ENCODE measurements at regions not wholly inside any gene's neighbourhood (a gene's known extent, or its start where the extent isn't known, plus 50 kb on each side); places are given as distances from the start of the nearest gene placed in this dataset.
"Not testable (repeated sequence)": the region's sequence is repeated elsewhere in the genome, so short reads cannot be mapped to it uniquely, and the experiment has no call there.

- Mint-ChIP-seq H3K4me3 (ENCODE audit: unreplicated experiment) (no peak overlapping the region), H3K9me3 (ENCODE audit: unreplicated experiment) (peaks cover 3% of the 10 kb centered on the region), H3K36me3 (ENCODE audit: low read depth, unreplicated experiment) (no peaks in the 10 kb centered on the region), H3K27me3 (ENCODE audit: low read depth, unreplicated experiment) (no peaks in the 10 kb centered on the region), H3K4me1 (ENCODE audit: low read depth, unreplicated experiment) (peaks cover 2% of the 10 kb centered on the region), H3K27ac (ENCODE audit: unreplicated experiment) (no peak overlapping the region)
- no peak overlapping the region for H3K27ac ChIP-seq (ENCODE audit: low read depth, low read length)
- TF ChIP-seq EZH2 (IDR thresholded peaks at IDR 0.05; ENCODE audit: insufficient read depth, low read length), result no peak
- TF ChIP-seq CTCF (IDR thresholded peaks at IDR 0.05; ENCODE audit: insufficient read depth, low read depth, low read length), result peak; percentile 71
- no peaks in the 10 kb centered on the region for H4K20me1 ChIP-seq (ENCODE audit: insufficient read depth, low read length)
- H3K9me3 ChIP-seq (ENCODE audit: insufficient read depth, low read depth, low read length), result no peaks in the 10 kb centered on the region
- no peak for FAIRE-seq
- no peaks in the 10 kb centered on the region for H3K4me1 ChIP-seq (ENCODE audit: insufficient read depth, low read length)
- no peaks in the 10 kb centered on the region for H3K27me3 ChIP-seq (ENCODE audit: insufficient read depth, low read length)
- no peak overlapping the region for H3K4me3 ChIP-seq (ENCODE audit: insufficient read depth, low read depth, low read length)
- no peaks in the 10 kb centered on the region for H3K36me3 ChIP-seq (ENCODE audit: insufficient read depth, low read length)
- H3K79me2 ChIP-seq (ENCODE audit: insufficient read depth, low read length), result no peaks in the 10 kb centered on the region
- no peak overlapping the region for H3K4me2 ChIP-seq (ENCODE audit: low read length)
- peak; percentile 26 for DNase-seq (ENCODE audit: low read depth)
- no peak overlapping the region for H3K9ac ChIP-seq (ENCODE audit: low read length)
- no peak overlapping the region for H2AFZ ChIP-seq (ENCODE audit: low read depth, low read length)
Measured at GRCh38 chr6:55069132-55069781, 105.1 kb upstream of the HCRTR2 start.

GRCh38 chr6:55082021-55082420 lies 92.3 kb upstream of the HCRTR2 start:
- Histone ChIP-seq H3K79me2 (ENCODE audit: insufficient read depth, low read length) (no peaks in the 10 kb centered on the region), H3K4me1 (ENCODE audit: insufficient read depth, low read length) (no peaks in the 10 kb centered on the region), H3K9ac (ENCODE audit: low read length) (no peak overlapping the region), H3K27me3 (ENCODE audit: insufficient read depth, low read length) (no peaks in the 10 kb centered on the region), H3K36me3 (ENCODE audit: insufficient read depth, low read length) (no peaks in the 10 kb centered on the region), H3K27ac (ENCODE audit: low read depth, low read length) (no peak overlapping the region), H3K4me2 (ENCODE audit: low read length) (no peak overlapping the region), H2AFZ (ENCODE audit: low read depth, low read length) (no peak overlapping the region), H3K4me3 (ENCODE audit: insufficient read depth, low read depth, low read length) (no peak overlapping the region), H4K20me1 (ENCODE audit: insufficient read depth, low read length) (no peaks in the 10 kb centered on the region), H3K9me3 (ENCODE audit: insufficient read depth, low read depth, low read length) (no peaks in the 10 kb centered on the region)
- Mint-ChIP-seq H3K9me3 (ENCODE audit: unreplicated experiment) (no peaks in the 10 kb centered on the region), H3K36me3 (ENCODE audit: low read depth, unreplicated experiment) (no peaks in the 10 kb centered on the region), H3K4me3 (ENCODE audit: unreplicated experiment) (no peak overlapping the region), H3K4me1 (ENCODE audit: low read depth, unreplicated experiment) (no peaks in the 10 kb centered on the region), H3K27me3 (ENCODE audit: low read depth, unreplicated experiment) (no peaks in the 10 kb centered on the region), H3K27ac (ENCODE audit: unreplicated experiment) (no peak overlapping the region)
- FAIRE-seq (no peak), DNase-seq (ENCODE audit: low read depth) (no peak)
- TF ChIP-seq EZH2 (IDR thresholded peaks at IDR 0.05; ENCODE audit: insufficient read depth, low read length) (no peak), CTCF (IDR thresholded peaks at IDR 0.05; ENCODE audit: insufficient read depth, low read depth, low read length) (no peak)

- not testable (repeated sequence) for H3K4me3 Mint-ChIP-seq (ENCODE audit: unreplicated experiment); H3K4me3 ChIP-seq (ENCODE audit: insufficient read depth, low read depth, low read length); DNase-seq (ENCODE audit: low read depth); FAIRE-seq; H3K4me1 Mint-ChIP-seq (ENCODE audit: low read depth, unreplicated experiment); H4K20me1 ChIP-seq (ENCODE audit: insufficient read depth, low read length); H3K9ac ChIP-seq (ENCODE audit: low read length); H3K79me2 ChIP-seq (ENCODE audit: insufficient read depth, low read length); H3K4me2 ChIP-seq (ENCODE audit: low read length); H3K36me3 Mint-ChIP-seq (ENCODE audit: low read depth, unreplicated experiment); H3K27ac ChIP-seq (ENCODE audit: low read depth, low read length); H3K27me3 ChIP-seq (ENCODE audit: insufficient read depth, low read length); H3K4me1 ChIP-seq (ENCODE audit: insufficient read depth, low read length); H3K36me3 ChIP-seq (ENCODE audit: insufficient read depth, low read length); H3K27me3 Mint-ChIP-seq (ENCODE audit: low read depth, unreplicated experiment); H3K27ac Mint-ChIP-seq (ENCODE audit: unreplicated experiment); H2AFZ ChIP-seq (ENCODE audit: low read depth, low read length); H3K9me3 ChIP-seq (ENCODE audit: insufficient read depth, low read depth, low read length)
- H3K9me3 Mint-ChIP-seq (ENCODE audit: unreplicated experiment), result peaks cover 26% of the 10 kb centered on the region
Measured at GRCh38 chr6:55088011-55088410, 86.3 kb upstream of the HCRTR2 start.
